ENCODE measurements at regions not wholly inside any gene's neighbourhood (a gene's known extent, or its start where the extent isn't known, plus 50 kb on each side); places are given as distances from the start of the nearest gene placed in this dataset.

DNA sequence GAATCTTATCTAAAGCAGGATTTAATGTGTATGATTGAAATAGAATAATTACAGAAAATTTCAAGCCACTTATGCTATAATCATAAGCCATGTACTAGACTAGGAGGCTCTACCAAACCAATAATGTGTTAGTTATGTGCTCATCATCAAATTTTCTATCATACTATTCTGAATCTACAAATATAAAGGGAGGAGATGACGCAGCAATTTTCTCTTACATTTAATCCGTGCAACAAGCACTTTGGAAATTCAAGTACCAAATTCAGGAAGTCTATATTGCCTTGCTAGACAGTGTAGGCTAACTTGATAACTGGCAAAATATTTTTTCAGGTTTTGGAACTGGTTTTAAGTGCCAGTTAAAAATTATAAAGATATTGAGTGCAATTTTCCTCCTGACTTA is 283.5 kb downstream of the C4orf33 start:
- Histone ChIP-seq H3K79me1 (ENCODE audit: low read depth in 1 of 2, low read length in 2 of 2) (no peaks in the 10 kb centered on the region), H2AK5ac (ENCODE audit: low read depth, low read length) (no peak overlapping the region), H4K5ac (ENCODE audit: low read depth, low read length) (no peak overlapping the region), H3K4me3 (ENCODE audit: insufficient read depth, low read depth, low read length) (no peak overlapping the region), H3K9me3 (ENCODE audit: control insufficient read depth, insufficient read depth, low read length) (no peaks in the 10 kb centered on the region), H3K14ac (replicated peaks; ENCODE audit: low read depth, low read length) (no peak overlapping the region), H4K20me1 (ENCODE audit: insufficient read depth, low read length) (no peaks in the 10 kb centered on the region), H3K36me3 (ENCODE audit: control insufficient read depth, insufficient read depth, low read length) (no peaks in the 10 kb centered on the region), H3K56ac (ENCODE audit: extremely low read depth, insufficient read depth, low read length) (no peak overlapping the region), H2AFZ (replicated peaks; ENCODE audit: low read length, poor library complexity) (no peak overlapping the region), H3K4me2 (ENCODE audit: low read depth, low read length) (no peak overlapping the region), H3K9ac (ENCODE audit: low read depth, low read length) (no peak overlapping the region), H2BK5ac (ENCODE audit: low read depth, low read length, poor library complexity, severe bottlenecking) (no peak overlapping the region), H2BK20ac (ENCODE audit: low read depth, low read length) (no peak overlapping the region), H3K9me1 (ENCODE audit: insufficient read depth, low read length) (no peaks in the 10 kb centered on the region), H2BK120ac (ENCODE audit: low read depth, low read length) (no peak overlapping the region), H3K23ac (ENCODE audit: low read depth, low read length) (no peak overlapping the region), H2BK15ac (ENCODE audit: low read depth, low read length) (no peak overlapping the region), H4K8ac (ENCODE audit: low read depth in 2 of 2, low read length in 2 of 2) (no peak overlapping the region), H3K27ac (ENCODE audit: insufficient read depth, low read length) (no peak overlapping the region), H3K18ac (ENCODE audit: low read depth, low read length) (no peak overlapping the region), H3K27me3 (ENCODE audit: control insufficient read depth, insufficient read depth, low read length) (no peaks in the 10 kb centered on the region), H4K91ac (ENCODE audit: insufficient read depth, low read depth, low read length) (no peak overlapping the region), H3K4me1 (ENCODE audit: control insufficient read depth, insufficient read depth, low read length) (no peaks in the 10 kb centered on the region), H2AK9ac (replicated peaks; ENCODE audit: low read depth, low read length, poor library complexity) (no peak overlapping the region), H3K4ac (ENCODE audit: low read depth, low read length) (no peak overlapping the region)
- dilution Hi-C loops (cut with HindIII; ENCODE audit: low sequenced_read_pairs, unreplicated experiment) (no loop called here), in situ Hi-C loops (cut with MboI; ENCODE audit: low sequenced_read_pairs) (no loop called here), intact Hi-C loops (cut with micrococcal nuclease) (no loop called here)
- TF ChIP-seq POLR2A (IDR thresholded peaks at IDR 0.05; ENCODE audit: low read depth, low read length) (no peak), FOS (IDR thresholded peaks at IDR 0.05; ENCODE audit: low read depth, low read length) (no peak), MXI1 (IDR thresholded peaks at IDR 0.05; ENCODE audit: borderline replicate concordance, low read depth, low read length) (no peak), MAFK (IDR thresholded peaks at IDR 0.05; ENCODE audit: low read depth, low read length) (no peak), NFE2L2 (IDR thresholded peaks at IDR 0.05; ENCODE audit: low read depth, low read length) (0 out of 2 replicates have a peak, but pooled peaks have one; percentile 38), BHLHE40 (IDR thresholded peaks at IDR 0.05; ENCODE audit: low read depth, low read length) (no peak), MAZ (IDR thresholded peaks at IDR 0.05; ENCODE audit: borderline replicate concordance, low read depth, low read length) (no peak)
- TF ChIP-seq, protein P1, sequence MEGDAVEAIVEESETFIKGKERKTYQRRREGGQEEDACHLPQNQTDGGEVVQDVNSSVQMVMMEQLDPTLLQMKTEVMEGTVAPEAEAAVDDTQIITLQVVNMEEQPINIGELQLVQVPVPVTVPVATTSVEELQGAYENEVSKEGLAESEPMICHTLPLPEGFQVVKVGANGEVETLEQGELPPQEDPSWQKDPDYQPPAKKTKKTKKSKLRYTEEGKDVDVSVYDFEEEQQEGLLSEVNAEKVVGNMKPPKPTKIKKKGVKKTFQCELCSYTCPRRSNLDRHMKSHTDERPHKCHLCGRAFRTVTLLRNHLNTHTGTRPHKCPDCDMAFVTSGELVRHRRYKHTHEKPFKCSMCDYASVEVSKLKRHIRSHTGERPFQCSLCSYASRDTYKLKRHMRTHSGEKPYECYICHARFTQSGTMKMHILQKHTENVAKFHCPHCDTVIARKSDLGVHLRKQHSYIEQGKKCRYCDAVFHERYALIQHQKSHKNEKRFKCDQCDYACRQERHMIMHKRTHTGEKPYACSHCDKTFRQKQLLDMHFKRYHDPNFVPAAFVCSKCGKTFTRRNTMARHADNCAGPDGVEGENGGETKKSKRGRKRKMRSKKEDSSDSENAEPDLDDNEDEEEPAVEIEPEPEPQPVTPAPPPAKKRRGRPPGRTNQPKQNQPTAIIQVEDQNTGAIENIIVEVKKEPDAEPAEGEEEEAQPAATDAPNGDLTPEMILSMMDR (conservative IDR thresholded peaks at IDR 0.05; ENCODE audit: low read depth, low read length) = no peak
- TF ChIP-seq, protein P2, sequence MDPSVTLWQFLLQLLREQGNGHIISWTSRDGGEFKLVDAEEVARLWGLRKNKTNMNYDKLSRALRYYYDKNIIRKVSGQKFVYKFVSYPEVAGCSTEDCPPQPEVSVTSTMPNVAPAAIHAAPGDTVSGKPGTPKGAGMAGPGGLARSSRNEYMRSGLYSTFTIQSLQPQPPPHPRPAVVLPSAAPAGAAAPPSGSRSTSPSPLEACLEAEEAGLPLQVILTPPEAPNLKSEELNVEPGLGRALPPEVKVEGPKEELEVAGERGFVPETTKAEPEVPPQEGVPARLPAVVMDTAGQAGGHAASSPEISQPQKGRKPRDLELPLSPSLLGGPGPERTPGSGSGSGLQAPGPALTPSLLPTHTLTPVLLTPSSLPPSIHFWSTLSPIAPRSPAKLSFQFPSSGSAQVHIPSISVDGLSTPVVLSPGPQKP (IDR thresholded peaks at IDR 0.05; ENCODE audit: borderline replicate concordance, low read depth, low read length) = no peak
- ATAC-seq (ENCODE audit: low read depth) (no peak), DNase-seq (no peak)
- WGBS, 2 experiments (ENCODE audit: extremely low coverage in 2 of 2, insufficient read length in 1 of 2) = no CpG with 5 or more reads among the region's 2 CpGs
- BruUV-seq (replicated peaks) = no TSS peak
- POLR2A ChIA-PET (ENCODE audit: unreplicated experiment) = no interaction called here
- CTCF ChIA-PET = no interaction called here

Data from IMR-90 (cell line).